ENCODE measurements at regions not wholly inside any gene's neighbourhood (a gene's known extent, or its start where the extent isn't known, plus 50 kb on each side); places are given as distances from the start of the nearest gene placed in this dataset.

DNA sequence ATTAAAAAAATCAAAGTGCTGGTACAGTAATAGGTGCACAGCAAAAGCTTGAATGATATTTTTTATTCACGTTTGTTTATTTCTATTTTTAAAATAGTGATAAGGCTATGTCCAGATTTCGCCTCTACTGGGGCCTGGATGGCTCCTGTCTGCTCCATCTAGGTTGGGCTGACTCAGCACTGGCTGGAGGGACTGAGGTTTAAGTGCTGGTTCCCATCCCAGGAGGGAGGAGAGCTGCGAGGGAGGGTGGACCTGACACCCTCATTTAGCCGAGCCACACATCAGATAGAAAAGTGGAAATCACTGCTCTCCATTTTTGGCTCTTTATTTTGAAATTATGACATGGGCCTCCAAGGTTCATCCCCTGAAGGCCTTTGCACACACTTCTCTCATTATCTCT, 95.4 kb upstream of the AGBL1 start:
- DNase-seq: no peak
- H3K27me3 Mint-ChIP-seq (ENCODE audit: low read depth in 3 of 3): peaks cover 2 to 12% (median 3%) of the 10 kb centered on the region in 3 donors
- peaks cover 0 to 4% (median 0%) of the 10 kb centered on the region in 6 donors for H3K9me3 Mint-ChIP-seq
- no peak overlapping the region for H3K4me3 Mint-ChIP-seq
- no peaks in the 10 kb centered on the region for H3K36me3 Mint-ChIP-seq
- H3K4me1 Mint-ChIP-seq: peaks cover 0 to 3% of the 10 kb centered on the region in 2 donors
- H3K27ac Mint-ChIP-seq: no peak overlapping the region

DNA sequence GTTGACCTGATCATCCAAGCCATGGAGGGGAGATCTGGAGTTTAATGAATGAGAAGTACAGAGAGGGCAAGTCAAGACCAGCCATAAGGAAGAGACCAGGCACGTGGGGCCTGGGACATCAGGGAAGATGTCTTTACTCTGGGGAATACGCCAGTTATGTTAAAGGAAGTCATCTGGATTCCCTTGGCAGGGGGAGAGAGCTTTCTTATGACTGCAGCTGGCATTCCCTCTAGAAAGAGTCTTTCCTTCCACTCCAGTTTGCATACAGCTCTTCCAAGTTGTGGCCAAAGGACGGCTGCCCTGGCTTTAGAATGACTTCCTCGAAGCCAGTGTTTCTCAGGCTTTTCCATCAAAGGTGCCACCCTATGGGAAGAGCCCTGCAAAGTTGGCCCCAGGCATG, 93.6 kb upstream of the AGBL1 start:
- Mint-ChIP-seq H3K4me3 (no peak overlapping the region), H3K9me3 (peaks cover 0 to 5% (median 0%) of the 10 kb centered on the region in 6 donors), H3K4me1 (peaks cover 0 to 3% of the 10 kb centered on the region in 2 donors), H3K27me3 (ENCODE audit: low read depth in 3 of 3) (peaks cover 3 to 8% (median 3%) of the 10 kb centered on the region in 3 donors), H3K36me3 (no peaks in the 10 kb centered on the region), H3K27ac (no peak overlapping the region)
- DNase-seq: no peak

DNA sequence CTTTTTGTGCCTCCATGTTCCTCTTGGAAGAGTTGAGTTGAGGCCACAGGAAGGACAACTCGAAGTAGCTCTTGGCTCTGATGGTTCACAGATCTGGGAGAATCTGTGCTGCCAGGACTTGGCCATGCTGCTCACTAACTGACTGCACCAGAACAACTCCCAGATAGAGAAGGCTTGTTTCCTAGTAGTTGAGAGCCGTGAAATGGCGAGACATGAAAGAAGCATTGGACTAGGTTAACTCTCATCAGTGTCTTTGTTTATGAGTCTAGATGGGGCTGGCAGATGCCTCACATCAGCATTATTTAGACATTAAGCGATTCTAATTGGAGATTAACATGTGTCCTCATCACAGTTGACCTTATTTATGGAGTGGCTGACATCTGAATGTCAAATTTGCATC, 92.9 kb upstream of the AGBL1 start:
- H3K36me3 Mint-ChIP-seq: no peaks in the 10 kb centered on the region
- no peak overlapping the region for H3K27ac Mint-ChIP-seq
- H3K4me1 Mint-ChIP-seq: peaks cover 0 to 3% of the 10 kb centered on the region in 2 donors

DNA sequence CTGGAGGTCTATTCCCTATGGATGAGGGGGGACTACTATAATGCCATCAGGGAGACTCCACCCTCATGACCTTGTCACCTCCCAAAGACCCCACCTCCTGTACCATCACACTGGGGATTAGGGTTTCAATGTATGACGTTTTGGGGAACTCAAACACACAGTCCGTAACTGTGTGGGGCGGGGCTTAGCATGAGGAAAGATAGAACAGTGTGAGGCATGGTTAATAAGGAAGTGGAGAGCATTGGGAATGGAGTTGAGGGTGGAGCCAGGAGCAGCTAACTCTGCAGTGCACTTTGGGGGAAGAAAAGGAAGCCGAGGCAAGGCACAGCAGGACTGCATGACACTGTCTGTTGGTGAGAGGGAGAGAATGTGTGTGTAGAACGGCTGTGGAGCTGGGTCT, 90.9 kb upstream of the AGBL1 start:
- Mint-ChIP-seq H3K27me3 (ENCODE audit: low read depth in 3 of 3) (peaks cover 3 to 5% (median 3%) of the 10 kb centered on the region in 3 donors), H3K9me3 (peaks cover 0 to 5% (median 0%) of the 10 kb centered on the region in 6 donors), H3K27ac (no peak overlapping the region)

More for the DNA sequence above, 92.9 kb upstream of the AGBL1 start:
- DNase-seq: no peak
- peaks cover 0 to 5% (median 0%) of the 10 kb centered on the region in 6 donors for H3K9me3 Mint-ChIP-seq
- H3K4me3 Mint-ChIP-seq: no peak overlapping the region
- peaks cover 3 to 8% (median 3%) of the 10 kb centered on the region in 3 donors for H3K27me3 Mint-ChIP-seq (ENCODE audit: low read depth in 3 of 3)

DNA sequence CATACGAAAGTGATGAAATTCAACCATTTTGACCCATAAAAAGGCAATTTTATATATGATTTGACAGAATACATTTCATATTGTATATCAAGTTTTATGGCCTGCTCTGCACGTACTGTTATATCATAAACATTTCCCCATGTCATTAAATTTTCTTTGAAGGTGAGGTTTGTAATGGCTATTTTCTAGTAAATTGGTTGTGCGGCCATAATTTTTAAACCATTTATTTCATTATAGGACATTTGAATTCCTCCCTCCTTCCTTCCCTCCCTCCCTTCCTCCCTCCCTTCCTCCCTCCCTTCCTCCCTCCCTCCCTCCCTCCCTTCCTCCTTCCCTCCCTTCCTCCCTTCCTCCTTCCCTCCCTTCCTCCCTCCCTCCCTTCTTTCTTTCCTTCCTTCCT, 87.4 kb upstream of the AGBL1 start:
- H3K4me3 Mint-ChIP-seq: no peak overlapping the region
- no peak overlapping the region for H3K27ac Mint-ChIP-seq
- peaks cover 0 to 3% of the 10 kb centered on the region in 2 donors for H3K4me1 Mint-ChIP-seq
- H3K9me3 Mint-ChIP-seq: peaks cover 0 to 3% (median 0%) of the 10 kb centered on the region in 6 donors
- H3K27me3 Mint-ChIP-seq (ENCODE audit: low read depth in 3 of 3): peaks cover 1 to 5% (median 4%) of the 10 kb centered on the region in 3 donors
- DNase-seq: no peak
- no peaks in the 10 kb centered on the region for H3K36me3 Mint-ChIP-seq

More for the DNA sequence above, 90.9 kb upstream of the AGBL1 start:
- peaks cover 0 to 3% of the 10 kb centered on the region in 2 donors for H3K4me1 Mint-ChIP-seq
- no peaks in the 10 kb centered on the region for H3K36me3 Mint-ChIP-seq
- DNase-seq: no peak
- no peak overlapping the region for H3K4me3 Mint-ChIP-seq

DNA sequence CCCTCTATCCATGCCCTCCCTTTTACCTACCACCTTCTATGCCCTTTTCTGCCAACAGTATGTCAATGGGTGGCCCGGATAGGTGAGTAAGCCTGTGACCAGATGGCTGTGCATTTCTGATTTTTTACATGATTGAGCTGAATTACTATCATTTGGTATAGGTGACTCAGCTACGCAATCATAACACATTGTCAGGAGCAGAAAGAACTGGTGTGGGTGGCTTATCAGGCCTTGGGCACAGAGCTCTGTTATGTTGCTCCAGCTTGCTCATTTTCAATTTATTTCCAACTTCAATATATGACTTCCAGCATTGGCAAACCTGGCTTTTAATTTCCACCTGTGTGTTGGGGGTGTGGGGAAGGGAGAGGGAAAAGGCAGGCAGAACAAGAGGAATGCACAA, 86.6 kb upstream of the AGBL1 start:
- H3K27ac Mint-ChIP-seq: peak overlapping the region in 1 of 6 donors; percentile 43
- no peaks in the 10 kb centered on the region for H3K36me3 Mint-ChIP-seq
- peaks cover 0 to 3% (median 0%) of the 10 kb centered on the region in 6 donors for H3K9me3 Mint-ChIP-seq
- no peak for DNase-seq
- peaks cover 1 to 3% (median 2%) of the 10 kb centered on the region in 3 donors for H3K27me3 Mint-ChIP-seq (ENCODE audit: low read depth in 3 of 3)
- H3K4me3 Mint-ChIP-seq: no peak overlapping the region
- peaks cover 0 to 1% of the 10 kb centered on the region in 2 donors for H3K4me1 Mint-ChIP-seq

DNA sequence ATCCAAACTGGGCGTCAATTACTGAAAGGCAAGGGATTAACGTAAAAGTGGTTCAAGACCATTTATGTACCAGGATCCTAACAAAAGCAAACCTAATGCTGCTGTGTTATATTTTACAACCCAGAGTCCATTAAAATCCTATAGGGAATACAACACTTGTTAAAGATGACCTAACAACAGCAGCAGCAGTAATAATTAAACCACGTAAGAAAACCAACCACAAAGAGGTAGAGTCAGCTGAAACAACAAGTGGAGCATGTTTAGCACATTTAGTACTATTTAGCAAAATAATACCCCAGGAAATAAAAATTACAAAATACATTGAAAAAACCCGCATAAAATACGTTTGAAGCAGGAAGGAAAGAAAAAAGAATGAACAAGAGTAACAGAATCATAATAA, 82.1 kb upstream of the AGBL1 start:
- no peaks in the 10 kb centered on the region for H3K4me1 Mint-ChIP-seq
- no peaks in the 10 kb centered on the region for H3K36me3 Mint-ChIP-seq
- no peak overlapping the region for H3K4me3 Mint-ChIP-seq

DNA sequence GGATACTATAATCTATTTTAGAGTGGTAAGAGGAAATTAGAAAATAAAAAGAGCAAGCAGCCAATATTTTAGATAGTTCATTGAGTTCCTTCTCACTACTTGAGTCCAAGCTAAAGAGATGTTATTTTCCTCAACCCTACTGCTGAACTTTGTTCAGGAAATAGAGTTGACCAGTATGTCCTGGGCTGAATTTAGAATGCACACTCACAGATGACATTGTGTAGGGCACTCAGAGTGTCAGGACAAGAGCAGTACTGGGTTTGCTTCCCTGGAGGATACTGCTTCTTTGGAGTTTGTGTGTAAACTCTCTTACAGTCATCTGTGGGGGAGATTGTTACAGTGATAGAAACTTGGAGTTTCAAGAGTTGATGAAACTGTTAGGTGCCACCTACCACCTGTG, 80.0 kb upstream of the AGBL1 start:
- Mint-ChIP-seq H3K27ac (no peak overlapping the region), H3K4me1 (no peaks in the 10 kb centered on the region), H3K27me3 (ENCODE audit: low read depth in 3 of 3) (peaks cover 3 to 14% (median 7%) of the 10 kb centered on the region in 3 donors), H3K9me3 (no peaks in the 10 kb centered on the region), H3K36me3 (no peaks in the 10 kb centered on the region), H3K4me3 (no peak overlapping the region)
- DNase-seq: no peak

More for the DNA sequence above, 82.1 kb upstream of the AGBL1 start:
- Mint-ChIP-seq H3K9me3 (no peaks in the 10 kb centered on the region), H3K27me3 (ENCODE audit: low read depth in 3 of 3) (peaks cover 2 to 6% (median 5%) of the 10 kb centered on the region in 3 donors), H3K27ac (no peak overlapping the region)
- no peak for DNase-seq

DNA sequence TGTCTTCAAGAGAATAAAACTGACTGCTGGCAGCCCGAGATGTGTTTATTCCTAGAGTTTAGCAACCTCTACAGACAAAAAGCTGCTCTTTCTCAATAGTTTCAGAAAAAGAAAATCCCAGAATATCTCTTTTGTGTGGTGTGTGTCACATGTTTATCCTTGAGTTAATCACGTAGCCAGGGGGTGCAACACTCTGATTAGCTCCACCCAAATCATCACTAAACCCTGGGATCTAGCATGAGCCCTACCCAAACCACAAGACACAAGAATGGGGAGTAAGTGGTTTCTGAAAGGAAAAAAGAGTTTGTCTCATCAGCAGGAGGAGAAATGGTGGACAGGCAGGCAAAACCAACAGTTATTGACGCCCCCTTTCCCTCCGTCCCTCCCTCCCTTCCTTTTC, 78.5 kb upstream of the AGBL1 start:
- Mint-ChIP-seq H3K27ac (no peak overlapping the region), H3K9me3 (no peaks in the 10 kb centered on the region), H3K27me3 (ENCODE audit: low read depth in 3 of 3) (peaks cover 3 to 14% (median 6%) of the 10 kb centered on the region in 3 donors), H3K4me1 (no peaks in the 10 kb centered on the region), H3K36me3 (no peaks in the 10 kb centered on the region), H3K4me3 (no peak overlapping the region)
- DNase-seq: no peak

DNA sequence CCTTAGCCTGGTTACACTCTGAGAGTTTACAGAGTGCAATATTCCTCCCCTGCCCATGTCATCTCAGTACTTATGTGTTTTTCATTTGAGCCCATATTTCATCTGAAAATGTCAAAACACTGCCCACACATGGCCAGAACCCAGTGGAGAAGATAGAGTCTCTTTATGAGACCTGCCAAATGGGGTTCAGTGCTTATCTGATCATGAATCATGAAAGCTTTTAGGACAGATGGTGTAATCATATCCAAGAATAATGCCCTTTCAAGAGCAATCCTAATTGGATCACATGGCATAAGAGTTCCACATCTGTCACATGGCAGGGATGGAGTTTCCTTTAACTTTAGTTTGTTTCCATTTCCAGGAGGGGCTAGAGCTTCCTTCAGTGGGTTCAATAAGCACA, 77.2 kb upstream of the AGBL1 start:
- H3K36me3 Mint-ChIP-seq: no peaks in the 10 kb centered on the region
- H3K27ac Mint-ChIP-seq: no peak overlapping the region
- H3K9me3 Mint-ChIP-seq: no peaks in the 10 kb centered on the region
- no peak for DNase-seq
- peaks cover 3 to 14% (median 6%) of the 10 kb centered on the region in 3 donors for H3K27me3 Mint-ChIP-seq (ENCODE audit: low read depth in 3 of 3)
- no peak overlapping the region for H3K4me3 Mint-ChIP-seq
- H3K4me1 Mint-ChIP-seq: no peaks in the 10 kb centered on the region

DNA sequence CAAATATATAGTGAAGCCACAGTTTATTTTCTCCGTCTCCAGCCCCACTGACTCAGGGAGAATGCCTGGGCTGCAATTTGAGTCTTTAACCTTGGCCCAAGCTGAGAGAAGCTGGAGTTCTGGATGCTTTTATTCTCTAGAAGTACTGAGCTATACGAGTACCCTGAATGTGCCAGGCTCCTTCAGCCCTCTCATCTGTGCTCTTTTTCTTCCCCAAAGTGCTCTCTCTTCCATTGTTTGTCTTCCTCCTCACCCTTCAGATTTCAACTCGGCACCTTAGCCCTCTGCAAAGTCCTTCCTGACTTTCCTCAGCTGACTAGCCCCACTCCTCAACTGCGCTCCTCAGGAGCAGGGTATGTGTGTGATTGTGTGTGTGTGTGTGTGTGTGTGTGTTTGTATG, 75.6 kb upstream of the AGBL1 start:
- Mint-ChIP-seq H3K9me3 (no peaks in the 10 kb centered on the region), H3K27ac (no peak overlapping the region), H3K27me3 (ENCODE audit: low read depth in 3 of 3) (peaks cover 3 to 14% (median 6%) of the 10 kb centered on the region in 3 donors), H3K4me3 (no peak overlapping the region), H3K36me3 (no peaks in the 10 kb centered on the region), H3K4me1 (no peaks in the 10 kb centered on the region)
- DNase-seq: no peak

DNA sequence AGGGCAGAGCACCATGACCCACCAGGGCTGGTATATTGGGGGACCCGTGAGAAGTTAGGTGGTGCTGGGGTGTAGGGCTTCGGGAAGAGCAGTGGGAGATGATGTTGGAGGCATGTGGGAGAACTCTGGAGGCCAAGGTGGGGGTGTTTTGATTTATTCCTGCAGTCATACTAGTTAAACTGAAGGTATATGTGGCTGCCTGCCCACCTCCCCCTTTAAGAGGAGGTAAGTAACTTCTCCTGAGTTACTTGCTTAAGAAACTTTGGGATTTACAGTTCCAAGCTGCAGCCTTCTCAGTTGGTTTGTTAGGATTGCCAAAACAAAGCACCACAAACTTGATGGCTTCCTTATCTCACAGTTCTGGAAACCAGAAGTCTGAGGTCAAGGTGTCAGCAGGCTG, 73.1 kb upstream of the AGBL1 start:
- Mint-ChIP-seq H3K36me3 (no peaks in the 10 kb centered on the region), H3K27ac (no peak overlapping the region), H3K4me3 (no peak overlapping the region), H3K9me3 (no peaks in the 10 kb centered on the region), H3K4me1 (no peaks in the 10 kb centered on the region), H3K27me3 (ENCODE audit: low read depth in 3 of 3) (peaks cover 3 to 14% (median 6%) of the 10 kb centered on the region in 3 donors)
- no peak for DNase-seq

DNA sequence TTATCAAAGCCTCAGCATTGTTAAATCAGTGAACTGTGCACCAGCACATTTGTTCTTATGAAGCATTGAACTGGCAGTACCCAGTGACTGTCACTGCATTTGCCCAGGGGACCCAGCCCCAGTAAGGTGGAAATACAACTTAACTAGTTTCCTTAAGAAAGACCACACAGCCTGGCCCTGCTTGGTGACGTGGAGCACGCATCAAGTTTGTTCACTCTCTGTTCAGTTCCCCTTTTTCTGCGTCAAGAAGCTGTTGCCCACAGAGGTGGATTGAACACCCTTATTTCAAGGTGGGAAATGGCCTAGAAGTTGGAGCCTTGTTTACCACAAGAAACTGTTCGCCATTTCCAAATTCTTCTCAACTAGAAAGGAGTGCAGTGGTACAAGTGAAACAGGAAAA, 69.9 kb upstream of the AGBL1 start:
- no peak overlapping the region for H3K27ac Mint-ChIP-seq

DNA sequence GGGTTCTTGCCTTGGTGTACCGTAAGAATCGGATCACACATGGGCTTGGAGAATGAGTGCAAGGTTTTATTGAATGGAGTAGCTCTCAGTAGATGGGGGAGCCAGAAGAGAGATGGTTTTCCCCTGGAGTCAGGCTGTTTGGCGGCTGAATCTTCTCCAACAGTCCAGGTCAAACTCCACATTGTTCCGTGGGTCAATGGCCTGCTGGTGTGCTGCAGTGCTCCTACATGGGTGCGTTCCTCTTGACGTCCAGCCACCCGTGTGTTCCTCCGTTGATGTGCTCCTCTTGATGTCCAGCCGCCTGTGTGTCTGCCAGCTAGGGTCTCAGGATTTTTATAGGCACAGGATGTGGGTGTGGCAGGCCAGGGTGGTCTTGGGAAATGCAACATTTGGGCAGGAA, 69.3 kb upstream of the AGBL1 start:
- no peaks in the 10 kb centered on the region for H3K36me3 Mint-ChIP-seq
- no peak for DNase-seq
- peaks cover 0 to 3% (median 2%) of the 10 kb centered on the region in 3 donors for H3K27me3 Mint-ChIP-seq (ENCODE audit: low read depth in 3 of 3)

More for the DNA sequence above, 69.9 kb upstream of the AGBL1 start:
- Mint-ChIP-seq H3K36me3 (no peaks in the 10 kb centered on the region), H3K4me3 (no peak overlapping the region), H3K27me3 (ENCODE audit: low read depth in 3 of 3) (peaks cover 0 to 3% (median 2%) of the 10 kb centered on the region in 3 donors), H3K4me1 (no peaks in the 10 kb centered on the region), H3K9me3 (no peaks in the 10 kb centered on the region)
- DNase-seq: no peak

DNA sequence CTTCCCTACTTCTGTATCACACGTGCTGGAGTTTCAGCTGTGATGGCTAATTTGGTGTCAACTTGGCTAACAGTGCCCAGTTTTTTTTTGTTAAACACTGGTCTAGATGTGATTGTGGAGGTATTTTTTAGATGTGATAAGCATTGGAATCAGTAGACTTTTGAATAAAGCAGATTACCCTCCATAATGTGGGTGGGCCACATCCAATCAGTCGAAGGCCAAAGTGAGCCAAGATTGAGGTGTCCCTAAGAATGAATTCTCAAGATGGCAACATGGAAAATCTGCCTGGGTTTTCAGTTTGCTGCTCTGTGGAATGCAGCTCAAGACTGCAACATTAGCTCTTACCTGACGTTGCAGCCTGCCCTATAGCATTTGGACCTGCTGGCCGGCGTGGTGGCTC, 68.8 kb upstream of the AGBL1 start:
- no peaks in the 10 kb centered on the region for H3K4me1 Mint-ChIP-seq
- DNase-seq: no peak
- no peaks in the 10 kb centered on the region for H3K9me3 Mint-ChIP-seq
- H3K4me3 Mint-ChIP-seq: no peak overlapping the region
- H3K27me3 Mint-ChIP-seq (ENCODE audit: low read depth in 3 of 3): peaks cover 2 to 3% (median 3%) of the 10 kb centered on the region in 3 donors
- no peak overlapping the region for H3K27ac Mint-ChIP-seq
- H3K36me3 Mint-ChIP-seq: no peaks in the 10 kb centered on the region

More for the DNA sequence above, 69.3 kb upstream of the AGBL1 start:
- H3K4me1 Mint-ChIP-seq: no peaks in the 10 kb centered on the region
- no peak overlapping the region for H3K4me3 Mint-ChIP-seq
- no peaks in the 10 kb centered on the region for H3K9me3 Mint-ChIP-seq
- no peak overlapping the region for H3K27ac Mint-ChIP-seq

Measured in immature natural killer cell (primary cell).